Erythroblast (primary cell): ENCODE measurements at regions not wholly inside any gene's neighbourhood (a gene's known extent, or its start where the extent isn't known, plus 50 kb on each side); places are given as distances from the start of the nearest gene placed in this dataset.

ENCODE experiments used
- GATA1 ChIP-seq: IDR thresholded peaks from 2 replicates; pipeline ENCODE4 v1.6.1; 2011; ENCODE audit warnings: low read depth, mild to moderate bottlenecking, control low read depth, low read length, moderate library complexity
- POLR2A ChIP-seq: IDR thresholded peaks from 2 replicates; pipeline ENCODE4 v1.6.1; 2011; ENCODE audit warnings: mild to moderate bottlenecking, low read length

DNA sequence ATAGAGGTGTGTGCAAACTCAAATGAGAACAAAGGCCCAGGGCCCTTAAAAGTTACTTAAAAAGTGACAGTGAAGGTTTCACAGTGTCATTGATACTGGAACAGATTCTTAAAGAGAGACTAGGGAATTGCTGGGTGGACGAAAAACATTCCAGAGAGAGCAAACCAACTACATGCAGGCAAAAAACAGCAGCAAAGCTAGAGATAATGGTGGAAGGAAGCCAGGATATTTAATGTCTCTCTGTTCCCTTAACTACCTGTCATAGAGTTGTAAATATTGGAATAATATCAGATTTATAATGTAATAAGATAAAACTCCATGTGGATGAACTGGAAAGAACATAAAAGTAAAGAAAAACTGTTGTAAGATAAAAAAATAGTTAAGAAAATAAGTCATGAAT lies 508.6 kb downstream of the TAF11L14 start:
- no peak for TF ChIP-seq POLR2A
- no peak for TF ChIP-seq GATA1
